SIG-M5 treated with dmso at 0.1 percent for 504 hours (cell line): ENCODE measurements at regions not wholly inside any gene's neighbourhood (a gene's known extent, or its start where the extent isn't known, plus 50 kb on each side); places are given as distances from the start of the nearest gene placed in this dataset.
"Not testable (repeated sequence)": the region's sequence is repeated elsewhere in the genome, so short reads cannot be mapped to it uniquely, and the experiment has no call there.

Source experiments
- DNase-seq: peaks from one replicate; lab custom pipeline; 2025; ENCODE audit not compliant: unreplicated experiment; lab: John Stamatoyannopoulos, UW

DNA sequence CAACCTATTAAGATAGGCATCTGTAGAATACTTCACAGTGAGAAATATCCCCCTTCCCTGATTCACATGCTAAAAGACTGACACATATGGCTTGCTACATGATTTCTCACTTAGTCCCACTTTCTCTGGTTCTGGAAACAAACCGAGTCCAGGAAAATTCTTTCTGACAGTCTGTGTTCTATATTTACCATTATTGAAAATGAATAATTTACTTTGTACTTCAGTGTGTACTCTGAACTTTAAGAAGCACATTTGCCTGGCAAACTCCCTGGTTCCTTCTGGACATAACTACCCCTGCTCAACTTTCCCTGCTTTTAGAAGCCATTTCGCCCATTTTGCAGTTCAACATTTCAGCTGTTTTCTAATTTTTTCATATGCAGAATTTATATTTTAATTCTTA is 53.6 kb downstream of the APCS start:
- no peak for DNase-seq

DNA sequence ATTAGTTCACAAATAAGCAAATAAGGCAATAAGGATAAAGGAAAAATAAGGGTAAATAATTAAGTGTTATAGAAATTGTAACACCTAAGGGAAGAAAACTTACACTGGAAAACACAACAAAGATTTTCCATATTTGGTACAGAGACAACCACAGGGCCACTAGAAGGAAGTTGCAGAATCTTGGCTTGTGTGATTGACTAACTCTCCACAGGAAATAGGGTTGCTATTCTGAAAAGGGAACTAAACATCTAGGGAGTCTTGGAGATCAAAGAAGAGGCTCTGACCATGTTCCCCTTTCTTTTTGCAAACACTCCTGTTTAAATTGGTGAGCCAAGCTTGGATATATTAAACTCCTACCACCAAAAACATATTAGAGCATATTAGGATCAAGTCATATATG is 59.1 kb downstream of the APCS start:
- DNase-seq = peak; percentile 99

DNA sequence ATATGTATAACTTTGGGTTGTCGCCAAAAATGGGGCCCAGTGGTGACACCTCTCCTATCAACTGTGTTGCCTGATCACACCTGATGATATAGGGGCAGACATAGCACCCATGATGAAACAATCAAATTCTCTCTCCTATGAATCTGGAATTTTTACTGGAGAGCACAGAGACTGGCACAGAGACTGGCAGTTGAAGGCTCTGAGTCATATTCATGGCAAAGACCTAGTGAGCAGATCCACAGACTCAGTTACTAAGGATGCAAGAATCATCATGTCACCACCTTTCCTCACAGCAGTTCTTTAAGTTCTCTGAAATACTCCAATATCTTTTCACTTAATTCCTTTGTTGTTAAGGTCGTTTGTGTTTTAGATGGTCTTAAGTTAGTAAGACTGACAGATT is 60.0 kb downstream of the APCS start:
- DNase-seq = peak; percentile 13

DNA sequence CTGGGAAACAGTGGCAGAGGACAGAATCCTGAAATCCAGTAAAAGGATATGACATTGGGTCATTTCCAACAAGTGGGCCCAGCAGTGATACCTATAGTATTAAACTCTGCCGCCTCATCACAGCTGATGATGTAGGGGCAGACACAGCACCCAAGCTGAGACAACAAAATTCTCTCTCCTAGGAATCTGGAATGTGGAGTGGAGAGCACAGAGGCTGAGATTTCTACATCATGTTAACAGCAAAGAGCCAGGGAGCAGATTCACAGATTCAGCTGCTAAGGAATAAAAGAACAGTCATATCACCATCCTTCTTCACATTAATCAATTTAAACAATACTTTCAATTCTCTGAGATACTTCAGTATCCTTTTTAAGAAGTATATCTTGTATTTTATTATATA is 61.9 kb downstream of the CRP start:
- DNase-seq = no peak

DNA sequence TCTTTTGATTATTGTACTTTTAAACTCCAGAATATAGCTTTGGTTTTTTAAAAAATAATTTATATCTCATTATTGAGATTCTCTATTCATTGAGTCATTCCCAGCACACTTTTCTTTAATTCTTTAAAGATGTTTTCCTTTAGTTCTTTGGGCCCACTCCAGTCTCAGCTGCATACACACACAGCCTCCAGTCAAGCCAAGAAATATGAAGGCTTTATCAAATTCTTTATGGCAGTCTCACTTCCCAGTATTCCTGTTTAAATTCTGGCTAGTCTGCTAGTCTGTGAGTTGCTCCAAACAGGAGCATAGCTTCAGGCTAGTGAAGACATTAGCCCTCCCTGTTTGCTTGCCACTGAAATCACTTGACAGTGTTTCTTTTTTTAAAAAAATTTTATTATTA is 61.2 kb downstream of the CRP start:
- DNase-seq = no peak

DNA sequence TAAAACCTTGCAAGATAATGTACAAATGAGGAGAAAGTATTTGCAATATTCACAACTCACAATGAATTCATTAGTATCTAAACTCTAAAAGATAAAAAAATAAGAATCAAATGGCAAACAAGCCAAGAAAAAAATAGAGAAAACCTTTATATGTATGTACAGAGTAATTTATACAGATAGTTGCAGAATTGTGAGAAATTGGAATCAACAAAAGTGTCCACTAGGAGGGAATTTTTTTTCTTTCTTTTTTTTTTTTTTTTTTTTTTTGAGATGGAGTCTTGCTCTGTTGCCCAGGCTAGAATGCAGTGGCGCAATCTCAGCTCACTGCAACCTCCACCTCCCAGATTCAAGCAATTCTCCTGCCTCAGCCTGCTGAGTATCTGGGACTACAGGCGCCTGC is 56.9 kb downstream of the CRP start:
- not testable (repeated sequence) for DNase-seq
